Endothelial cell of umbilical vein (primary cell): ENCODE measurements at regions not wholly inside any gene's neighbourhood (a gene's known extent, or its start where the extent isn't known, plus 50 kb on each side); places are given as distances from the start of the nearest gene placed in this dataset.
"Not testable (repeated sequence)": the region's sequence is repeated elsewhere in the genome, so short reads cannot be mapped to it uniquely, and the experiment has no call there.

Source experiments
- BruUV-seq: library from RNA; stranded (reverse); fragments of 400-500 nt; replicated peaks from 2 replicates; lab custom pipeline; 2021; lab: Mats Ljungman, UMichigan
- CTCF ChIA-PET: fragments of 300-600, 350-600 bp; sonication (Branson Sonifier 250); formaldehyde crosslinking; loops from one replicate; lab custom pipeline; 2021; ENCODE audit warnings: antibody characterized with exemption, inconsistent platforms; lab: Charles Lee
- POLR2A ChIA-PET: fragments of 300-600, 350-600 bp; sonication (Branson Sonifier 250); formaldehyde crosslinking; loops from one replicate; lab custom pipeline; 2021; ENCODE audit warnings: antibody characterized with exemption, inconsistent platforms; lab: Charles Lee
- DNase-seq: peaks from one replicate; pipeline ENCODE4 v3.0.0-alpha.2; 2011; ENCODE audit warnings: low read depth, low spot score
- FAIRE-seq: peaks from 2 replicates; lab custom pipeline; 2011; peaks lifted over from hg19 to GRCh38; lab: Jason Lieb, UNC
- H2AFZ ChIP-seq: 2 replicates; pipeline ENCODE4 v1.6.0; 2012; ENCODE audit warnings: low read depth, low read length, control low read depth, inconsistent platforms
- H3K27ac ChIP-seq: 2 replicates; pipeline ENCODE4 v1.5.1; 2011; ENCODE audit warnings: low read depth, mild to moderate bottlenecking, control low read depth, low read length, moderate library complexity; ENCODE audit not compliant: insufficient read depth
- H3K27me3 ChIP-seq, 2 experiments: 2 replicates each; pipeline versions ENCODE4 v1.6.0 to v1.6.1; 2011; ENCODE audit warnings: low read length in 2 of 2, mixed read lengths in 1 of 2; ENCODE audit not compliant: control insufficient read depth in 2 of 2, insufficient read depth in 2 of 2
- H3K36me3 ChIP-seq, 2 experiments: 2 replicates in 1 of 2; 3 replicates in 1 of 2; pipeline ENCODE4 v1.5.1; 2011; ENCODE audit warnings: low read length in 2 of 2, mild to moderate bottlenecking in 1 of 2, moderate library complexity in 1 of 2; ENCODE audit not compliant: control insufficient read depth in 2 of 2, insufficient read depth in 2 of 2; ENCODE audit errors: extremely low read depth in 1 of 2
- H3K4me1 ChIP-seq: 3 replicates; pipeline ENCODE4 v1.5.1; 2011; ENCODE audit warnings: mild to moderate bottlenecking, low read length; ENCODE audit not compliant: control insufficient read depth, insufficient read depth; ENCODE audit errors: extremely low read depth
- H3K4me2 ChIP-seq: 2 replicates; pipeline ENCODE4 v1.6.1; 2011; ENCODE audit warnings: low read length, control low read depth, mixed read lengths; ENCODE audit not compliant: insufficient read depth
- H3K4me3 ChIP-seq, 3 experiments: fragments of 200-600 bp in 1 of 3; sonication (generic), shearing (Covaris generic) in 1 of 3; replicated peaks in 1 of 3; 2 replicates each; pipeline ENCODE4 v1.5.1; 2011 to 2016; ENCODE audit warnings: control low read depth in 3 of 3, low read length in 3 of 3, mild to moderate bottlenecking in 2 of 3, inconsistent platforms in 1 of 3, low read depth in 1 of 3, moderate library complexity in 1 of 3; ENCODE audit not compliant: insufficient read depth in 1 of 3
- H3K79me2 ChIP-seq: 2 replicates; pipeline ENCODE4 v1.6.0; 2012; ENCODE audit warnings: low read length, inconsistent platforms; ENCODE audit not compliant: control insufficient read depth, insufficient read depth
- H3K9ac ChIP-seq: replicated peaks from 2 replicates; pipeline ENCODE3; 2011; ENCODE audit warnings: low read length, control low read depth; ENCODE audit not compliant: insufficient read depth; ENCODE audit errors: extremely low read depth
- H3K9me1 ChIP-seq: replicated peaks from 3 replicates; pipeline ENCODE4 v1.6.0; 2011; ENCODE audit warnings: mild to moderate bottlenecking, low read length; ENCODE audit not compliant: control insufficient read depth, insufficient read depth; ENCODE audit errors: extremely low read depth
- H3K9me3 ChIP-seq: replicated peaks from 2 replicates; pipeline ENCODE4 v1.5.1; 2012; ENCODE audit warnings: low read length, inconsistent platforms; ENCODE audit not compliant: control insufficient read depth, insufficient read depth
- H4K20me1 ChIP-seq: replicated peaks from 2 replicates; pipeline ENCODE3; 2011; ENCODE audit warnings: mild to moderate bottlenecking, low read length; ENCODE audit not compliant: control insufficient read depth, insufficient read depth; ENCODE audit errors: extremely low read depth
- EZH2 ChIP-seq: IDR thresholded peaks from 2 replicates; pipeline ENCODE4 v1.6.1; 2012; ENCODE audit warnings: borderline replicate concordance, low read depth, mild to moderate bottlenecking, moderate library complexity, low read length, inconsistent platforms; ENCODE audit not compliant: severe bottlenecking
- dilution Hi-C: fragments of 300-500 bp; cut with MboI; formaldehyde crosslinking; loops from one replicate; pipeline ENCODE4 v1.15.0; 2019; ENCODE audit warnings: low sequenced_read_pairs; ENCODE audit not compliant: extremely low pct_ligation_motif_present
- intact Hi-C: fragments of 100-400 bp; cut with micrococcal nuclease; formaldehyde crosslinking; loops from one replicate; pipeline ENCODE4 v1.10.0; 2022
- TF ChIP-seq, protein P1 (sequence below), 2 donors: IDR thresholded peaks; 1 replicate in 1 of 2; 2 replicates in 1 of 2; pipeline ENCODE4 v1.5.1; 2011; ENCODE audit warnings: low read length in 2 of 2, mild to moderate bottlenecking in 2 of 2, moderate library complexity in 2 of 2, control low read depth in 1 of 2, inconsistent platforms in 1 of 2, low read depth in 1 of 2; ENCODE audit not compliant: insufficient read depth in 1 of 2; ENCODE audit errors: extremely low read depth in 1 of 2

DNA sequence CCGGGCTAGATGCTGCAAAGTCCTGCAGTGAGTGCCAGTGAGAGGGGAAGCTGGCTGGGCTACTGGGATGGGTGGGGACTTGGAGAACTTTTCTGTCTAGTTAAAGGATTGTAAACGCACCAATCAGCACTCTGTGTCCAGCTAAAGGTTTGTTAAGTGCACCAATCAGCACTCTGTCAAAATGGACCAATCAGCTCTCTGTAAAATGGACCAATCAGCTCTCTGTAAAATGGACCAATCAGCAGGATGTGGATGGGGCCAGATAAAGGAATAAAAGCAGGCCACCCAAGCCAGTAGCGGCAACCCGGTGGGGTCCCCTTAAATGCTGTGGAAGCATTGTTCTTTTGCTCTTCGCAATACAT, 318.2 kb downstream of the RAPGEF2 start:
- H3K36me3 ChIP-seq, DNase-seq, BruUV-seq, H3K4me3 ChIP-seq, H3K4me1 ChIP-seq, H3K27me3 ChIP-seq, H3K9me1 ChIP-seq, H3K4me2 ChIP-seq, intact Hi-C loops, H3K9me3 ChIP-seq, POLR2A ChIA-PET, dilution Hi-C loops, H3K9ac ChIP-seq, H2AFZ ChIP-seq, FAIRE-seq, H4K20me1 ChIP-seq, H3K27ac ChIP-seq, H3K79me2 ChIP-seq: not testable (repeated sequence)
- CTCF ChIA-PET, result interaction anchor here (0.9 kb wide), 1 partner anchor 9 kb away, joined by 3 read pairs; no protein-coding TSS in a partner anchor

DNA sequence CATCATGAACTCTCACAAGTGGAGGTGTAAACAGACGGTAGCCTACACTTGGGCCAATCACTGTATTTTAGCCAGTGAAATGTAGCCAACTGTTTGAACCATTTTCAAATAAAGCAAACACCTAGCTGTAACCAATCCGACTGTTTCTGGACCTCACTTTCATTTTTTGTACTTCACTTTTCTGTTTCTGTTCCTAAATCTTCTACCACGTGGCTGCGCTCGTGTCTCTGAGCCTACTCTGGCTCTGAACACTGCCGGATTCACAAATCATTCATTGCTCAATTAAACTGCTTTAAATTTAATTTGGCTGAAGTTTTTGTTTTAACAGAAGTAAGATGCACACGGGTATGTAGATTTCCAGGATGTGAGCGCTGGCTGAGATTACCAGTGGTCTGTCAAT, 319.1 kb downstream of the RAPGEF2 start:
- H3K4me2 ChIP-seq, result no peak overlapping the region
- no peak overlapping the region for H2AFZ ChIP-seq
- H3K27ac ChIP-seq, result no peak overlapping the region
- intact Hi-C loops (no loop called here), dilution Hi-C loops (no loop called here)
- H3K9me3 ChIP-seq, result no peaks in the 10 kb centered on the region
- no peak for DNase-seq
- ChIA-PET CTCF (interaction anchor here (1.0 kb wide), 1 partner anchor 202 kb away, joined by 3 read pairs; no protein-coding TSS in a partner anchor), POLR2A (no interaction called here)
- no peaks in the 10 kb centered on the region for H3K36me3 ChIP-seq
- H3K9ac ChIP-seq, result no peak overlapping the region
- H3K79me2 ChIP-seq, result no peaks in the 10 kb centered on the region
- no peak for TF ChIP-seq EZH2
- TF ChIP-seq, protein P1, sequence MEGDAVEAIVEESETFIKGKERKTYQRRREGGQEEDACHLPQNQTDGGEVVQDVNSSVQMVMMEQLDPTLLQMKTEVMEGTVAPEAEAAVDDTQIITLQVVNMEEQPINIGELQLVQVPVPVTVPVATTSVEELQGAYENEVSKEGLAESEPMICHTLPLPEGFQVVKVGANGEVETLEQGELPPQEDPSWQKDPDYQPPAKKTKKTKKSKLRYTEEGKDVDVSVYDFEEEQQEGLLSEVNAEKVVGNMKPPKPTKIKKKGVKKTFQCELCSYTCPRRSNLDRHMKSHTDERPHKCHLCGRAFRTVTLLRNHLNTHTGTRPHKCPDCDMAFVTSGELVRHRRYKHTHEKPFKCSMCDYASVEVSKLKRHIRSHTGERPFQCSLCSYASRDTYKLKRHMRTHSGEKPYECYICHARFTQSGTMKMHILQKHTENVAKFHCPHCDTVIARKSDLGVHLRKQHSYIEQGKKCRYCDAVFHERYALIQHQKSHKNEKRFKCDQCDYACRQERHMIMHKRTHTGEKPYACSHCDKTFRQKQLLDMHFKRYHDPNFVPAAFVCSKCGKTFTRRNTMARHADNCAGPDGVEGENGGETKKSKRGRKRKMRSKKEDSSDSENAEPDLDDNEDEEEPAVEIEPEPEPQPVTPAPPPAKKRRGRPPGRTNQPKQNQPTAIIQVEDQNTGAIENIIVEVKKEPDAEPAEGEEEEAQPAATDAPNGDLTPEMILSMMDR (IDR thresholded peaks at IDR 0.05; ENCODE audit: extremely low read depth in 1 of 2, insufficient read depth in 1 of 2, low read depth in 1 of 2, low read length in 2 of 2), result no peak
- BruUV-seq, result no TSS peak
- H3K4me3 ChIP-seq, result no peak overlapping the region
- no peak for FAIRE-seq
- no peaks in the 10 kb centered on the region for H3K4me1 ChIP-seq
- H3K27me3 ChIP-seq, result no peaks in the 10 kb centered on the region
- H3K9me1 ChIP-seq, result no peaks in the 10 kb centered on the region
- H4K20me1 ChIP-seq, result no peaks in the 10 kb centered on the region
